ENCODE measurements at regions not wholly inside any gene's neighbourhood (a gene's known extent, or its start where the extent isn't known, plus 50 kb on each side); places are given as distances from the start of the nearest gene placed in this dataset.

- H3K27me3 ChIP-seq, result no peaks in the 10 kb centered on the region
- peak; percentile 67 to 87 (median 78) for TF ChIP-seq CTCF (IDR thresholded peaks at IDR 0.05)
- no peak for TF ChIP-seq POLR2A (IDR thresholded peaks at IDR 0.05)
- H3K9me3 ChIP-seq, result no peaks in the 10 kb centered on the region
- intact Hi-C loops (cut with DNase I; ENCODE audit: low total_unique reads), result no loop called here
- H3K27ac ChIP-seq, result peak overlapping the region in 1 of 2 donors; percentile 3
- peak; percentile 36 to 39 for DNase-seq
- H3K4me3 ChIP-seq, result no peak overlapping the region
- no peaks in the 10 kb centered on the region for H3K4me1 ChIP-seq
- no peaks in the 10 kb centered on the region for H3K36me3 ChIP-seq
Measured at GRCh38 chr2:203814661-203815540, 52.7 kb upstream of the CTLA4 start.

- H3K4me3 ChIP-seq, result no peak overlapping the region
Measured at GRCh38 chr2:203815541-203815898, 52.1 kb upstream of the CTLA4 start.

GRCh38 chr2:203817147-203817546 is 50.4 kb upstream of the CTLA4 start:
- intact Hi-C loops (cut with DNase I; ENCODE audit: low total_unique reads), result no loop called here
- no peak for DNase-seq
- Histone ChIP-seq H3K36me3 (no peaks in the 10 kb centered on the region), H3K9me3 (no peaks in the 10 kb centered on the region), H3K4me3 (no peak overlapping the region), H3K4me1 (no peaks in the 10 kb centered on the region), H3K27me3 (no peaks in the 10 kb centered on the region), H3K27ac (no peak overlapping the region)
- TF ChIP-seq POLR2A (IDR thresholded peaks at IDR 0.05) (no peak), CTCF (IDR thresholded peaks at IDR 0.05) (no peak)

More at GRCh38 chr2:203815541-203815898, 52.1 kb upstream of the CTLA4 start:
- intact Hi-C loops (cut with DNase I; ENCODE audit: low total_unique reads), result no loop called here
- no peaks in the 10 kb centered on the region for H3K27me3 ChIP-seq
- H3K9me3 ChIP-seq, result no peaks in the 10 kb centered on the region
- H3K27ac ChIP-seq, result peak overlapping the region in 1 of 2 donors; percentile 3
- DNase-seq, result no peak
- TF ChIP-seq CTCF (IDR thresholded peaks at IDR 0.05) (no peak), POLR2A (IDR thresholded peaks at IDR 0.05) (no peak)
- H3K36me3 ChIP-seq, result no peaks in the 10 kb centered on the region
- H3K4me1 ChIP-seq, result no peaks in the 10 kb centered on the region

Measured in uterus (tissue), 3 donors.